ENCODE measurements at regions not wholly inside any gene's neighbourhood (a gene's known extent, or its start where the extent isn't known, plus 50 kb on each side); places are given as distances from the start of the nearest gene placed in this dataset.

DNA sequence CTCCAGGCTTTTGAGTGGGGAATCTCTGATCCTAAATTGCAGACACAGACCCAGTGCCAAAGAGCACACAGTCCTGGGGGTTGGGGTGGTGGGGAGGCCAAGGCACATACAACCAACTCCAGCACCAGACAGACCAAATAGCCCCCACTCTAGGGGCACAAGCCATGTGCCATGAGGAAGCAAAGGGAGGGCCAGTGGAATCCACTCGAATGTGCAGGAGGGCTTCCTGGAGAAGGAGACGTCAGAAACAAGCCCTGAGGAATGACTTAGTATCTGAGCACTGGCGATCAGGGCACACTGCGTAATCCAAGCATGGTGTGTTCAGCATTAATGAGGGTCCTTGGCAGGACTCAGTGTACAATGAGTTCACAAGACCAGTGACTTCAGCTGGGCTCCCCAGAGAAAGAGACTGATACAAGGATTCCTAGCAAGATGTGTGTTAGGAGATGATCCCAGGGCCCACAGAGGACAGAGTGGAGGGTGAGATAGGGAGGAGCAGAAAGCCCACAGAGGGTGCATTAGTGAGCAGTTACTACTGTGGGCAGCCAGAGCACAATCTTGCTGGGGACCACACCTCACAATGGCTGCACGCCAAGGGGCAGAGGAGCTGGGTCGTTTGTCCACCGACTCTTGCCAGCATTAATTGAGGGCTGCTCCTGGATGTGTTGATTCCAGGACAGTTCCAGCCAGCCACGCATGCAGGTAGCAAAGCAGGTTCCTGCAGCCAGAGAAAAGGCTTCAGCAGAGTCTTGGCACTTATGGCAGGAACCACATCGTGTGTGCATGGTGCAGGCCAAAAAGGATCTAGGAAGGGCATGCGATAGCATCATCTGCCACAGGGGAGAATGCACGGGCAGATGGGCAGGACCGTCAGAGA lies 152.6 kb upstream of the VSTM2B start:
- ChIA-PET CTCF (no interaction called here), POLR2A (no interaction called here)
- H3K4me3 ChIP-seq (ENCODE audit: low read depth, low read length) = no peak overlapping the region
- no peak for DNase-seq (ENCODE audit: low read depth, low spot score)
- TF ChIP-seq, protein P1, sequence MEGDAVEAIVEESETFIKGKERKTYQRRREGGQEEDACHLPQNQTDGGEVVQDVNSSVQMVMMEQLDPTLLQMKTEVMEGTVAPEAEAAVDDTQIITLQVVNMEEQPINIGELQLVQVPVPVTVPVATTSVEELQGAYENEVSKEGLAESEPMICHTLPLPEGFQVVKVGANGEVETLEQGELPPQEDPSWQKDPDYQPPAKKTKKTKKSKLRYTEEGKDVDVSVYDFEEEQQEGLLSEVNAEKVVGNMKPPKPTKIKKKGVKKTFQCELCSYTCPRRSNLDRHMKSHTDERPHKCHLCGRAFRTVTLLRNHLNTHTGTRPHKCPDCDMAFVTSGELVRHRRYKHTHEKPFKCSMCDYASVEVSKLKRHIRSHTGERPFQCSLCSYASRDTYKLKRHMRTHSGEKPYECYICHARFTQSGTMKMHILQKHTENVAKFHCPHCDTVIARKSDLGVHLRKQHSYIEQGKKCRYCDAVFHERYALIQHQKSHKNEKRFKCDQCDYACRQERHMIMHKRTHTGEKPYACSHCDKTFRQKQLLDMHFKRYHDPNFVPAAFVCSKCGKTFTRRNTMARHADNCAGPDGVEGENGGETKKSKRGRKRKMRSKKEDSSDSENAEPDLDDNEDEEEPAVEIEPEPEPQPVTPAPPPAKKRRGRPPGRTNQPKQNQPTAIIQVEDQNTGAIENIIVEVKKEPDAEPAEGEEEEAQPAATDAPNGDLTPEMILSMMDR (IDR thresholded peaks at IDR 0.05; ENCODE audit: insufficient read depth, low read length, missing control alignments) = no peak

DNA sequence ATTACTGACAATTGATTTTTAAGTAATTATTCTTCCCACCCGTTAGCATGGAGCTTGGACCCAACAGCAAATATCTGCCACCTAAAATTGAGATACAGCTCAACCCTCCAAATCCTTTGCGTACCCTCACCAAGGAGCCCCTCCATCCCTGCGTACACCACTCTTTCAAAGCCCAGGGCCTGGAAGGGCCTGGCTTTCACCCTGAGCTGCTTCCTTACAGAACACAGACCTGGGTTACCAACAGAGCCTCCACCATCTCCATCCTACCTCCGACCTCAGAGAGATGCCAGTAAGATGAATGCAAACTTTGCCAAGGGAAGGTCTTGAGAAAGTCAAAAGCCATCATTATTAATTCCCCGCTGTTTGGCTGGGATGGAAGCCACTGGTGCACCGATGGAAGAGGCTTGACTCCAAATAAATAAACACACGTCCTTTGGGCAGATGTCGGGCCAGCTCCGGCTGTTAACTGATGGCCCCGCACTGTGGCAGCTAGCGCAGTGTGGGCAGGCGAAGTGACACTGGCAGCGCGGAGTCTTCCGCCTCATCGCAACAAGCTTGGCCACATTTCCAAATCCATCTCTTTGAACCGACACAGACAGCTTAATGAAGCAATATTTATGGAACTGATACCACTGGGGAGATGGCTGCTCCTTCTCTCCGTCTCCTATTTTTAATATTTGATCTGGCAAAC lies 150.2 kb upstream of the VSTM2B start:
- TF ChIP-seq, protein P1 (IDR thresholded peaks at IDR 0.05; ENCODE audit: insufficient read depth, low read length, missing control alignments) = no peak
- ChIA-PET POLR2A (no interaction called here), CTCF (no interaction called here)
- DNase-seq (ENCODE audit: low read depth, low spot score) = no peak
- no peak overlapping the region for H3K4me3 ChIP-seq (ENCODE audit: low read depth, low read length)

DNA sequence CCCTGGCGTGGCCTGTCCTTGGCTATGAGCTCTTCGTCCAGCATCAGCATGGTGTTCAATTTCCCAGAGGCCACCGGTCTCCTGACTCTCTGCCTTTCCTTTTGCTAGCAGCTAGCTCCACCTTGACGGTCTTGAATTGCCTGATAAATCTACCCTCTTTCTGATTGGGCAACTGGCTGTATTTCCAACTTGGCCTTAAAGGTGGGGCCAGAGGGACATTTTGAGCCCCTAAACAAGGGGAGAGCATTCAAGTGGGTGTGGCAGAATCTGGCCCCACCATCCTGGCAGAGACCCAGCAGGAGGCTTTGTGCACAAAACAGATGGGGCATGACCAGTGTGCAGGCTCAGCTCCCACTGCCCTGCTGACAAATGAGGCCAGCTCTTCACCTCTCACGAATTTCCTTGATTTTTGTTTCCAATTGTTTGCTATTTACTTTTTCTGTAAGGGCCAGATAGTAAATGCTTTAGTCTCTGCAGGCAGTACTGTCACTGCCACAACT lies 148.9 kb upstream of the VSTM2B start:
- no peak overlapping the region for H3K4me3 ChIP-seq (ENCODE audit: low read depth, low read length)
- no peak for DNase-seq (ENCODE audit: low read depth, low spot score)
- TF ChIP-seq, protein P1 (IDR thresholded peaks at IDR 0.05; ENCODE audit: insufficient read depth, low read length, missing control alignments) = no peak
- ChIA-PET POLR2A (no interaction called here), CTCF (no interaction called here)

DNA sequence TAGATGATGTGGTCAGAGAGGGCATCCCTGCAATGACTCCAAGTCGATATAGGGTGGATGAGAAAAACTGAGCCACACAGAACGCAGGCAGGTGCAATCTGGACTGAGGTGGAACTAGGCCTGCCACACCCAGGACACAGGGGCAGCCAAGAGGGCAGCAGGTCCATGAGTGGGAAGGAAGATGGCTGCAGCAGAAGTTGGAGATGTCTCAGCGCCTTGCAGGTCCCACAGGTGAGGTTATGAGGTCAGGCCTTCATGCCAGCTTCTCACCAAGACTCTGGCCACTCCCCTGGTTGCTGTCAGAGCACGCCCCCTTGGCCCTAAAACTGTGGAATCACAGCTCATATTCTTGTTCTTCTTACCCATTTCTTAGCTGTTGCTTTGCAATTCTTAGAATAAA lies 147.7 kb upstream of the VSTM2B start:
- TF ChIP-seq, protein P1 (IDR thresholded peaks at IDR 0.05; ENCODE audit: insufficient read depth, low read length, missing control alignments) = no peak
- no peak overlapping the region for H3K4me3 ChIP-seq (ENCODE audit: low read depth, low read length)
- CTCF ChIA-PET = no interaction called here
- POLR2A ChIA-PET = no interaction called here
- DNase-seq (ENCODE audit: low read depth, low spot score) = no peak

DNA sequence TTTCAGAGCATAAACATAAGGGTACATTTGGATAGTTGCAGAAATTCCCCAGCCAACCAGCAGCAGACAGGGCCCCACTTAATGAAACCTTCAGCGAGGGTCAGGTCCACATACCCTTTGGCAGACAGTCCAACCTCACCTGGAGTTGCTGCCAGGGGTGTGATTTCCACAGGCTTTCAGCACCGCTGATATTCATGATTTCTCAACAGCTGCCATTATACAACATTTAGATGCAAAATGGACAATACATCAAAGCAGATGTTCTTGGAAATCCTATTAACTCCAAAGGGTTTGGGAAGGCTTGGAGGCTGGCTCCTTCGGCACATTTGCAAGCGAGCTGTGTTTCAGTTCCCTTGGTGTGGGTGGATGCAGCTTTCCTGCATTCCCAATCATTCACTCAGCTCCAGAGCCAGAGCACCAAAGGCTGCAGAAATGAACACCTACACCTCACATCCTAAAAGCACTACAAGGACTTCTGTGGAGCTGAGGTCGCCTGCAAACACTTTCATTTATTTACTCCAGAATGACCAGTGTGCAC lies 147.2 kb upstream of the VSTM2B start:
- TF ChIP-seq, protein P1 (IDR thresholded peaks at IDR 0.05; ENCODE audit: insufficient read depth, low read length, missing control alignments) = no peak
- H3K4me3 ChIP-seq (ENCODE audit: low read depth, low read length) = no peak overlapping the region
- DNase-seq (ENCODE audit: low read depth, low spot score) = no peak
- ChIA-PET CTCF (no interaction called here), POLR2A (interaction anchor here (0.6 kb wide), 1 partner anchor 406 kb away, joined by 3 read pairs; no protein-coding TSS in a partner anchor)

Measured in AG04449 (cell line).